GM19467 (cell line): ENCODE measurements at regions not wholly inside any gene's neighbourhood (a gene's known extent, or its start where the extent isn't known, plus 50 kb on each side); places are given as distances from the start of the nearest gene placed in this dataset.
"Not testable (repeated sequence)": the region's sequence is repeated elsewhere in the genome, so short reads cannot be mapped to it uniquely, and the experiment has no call there.

Source experiments
- ATAC-seq: cut with Tn5 transposase; IDR thresholded peaks from one replicate; pipeline ENCODE4 v1.9.1; 2021; ENCODE audit warnings: mild to moderate bottlenecking, moderate library complexity; ENCODE audit not compliant: unreplicated experiment

DNA sequence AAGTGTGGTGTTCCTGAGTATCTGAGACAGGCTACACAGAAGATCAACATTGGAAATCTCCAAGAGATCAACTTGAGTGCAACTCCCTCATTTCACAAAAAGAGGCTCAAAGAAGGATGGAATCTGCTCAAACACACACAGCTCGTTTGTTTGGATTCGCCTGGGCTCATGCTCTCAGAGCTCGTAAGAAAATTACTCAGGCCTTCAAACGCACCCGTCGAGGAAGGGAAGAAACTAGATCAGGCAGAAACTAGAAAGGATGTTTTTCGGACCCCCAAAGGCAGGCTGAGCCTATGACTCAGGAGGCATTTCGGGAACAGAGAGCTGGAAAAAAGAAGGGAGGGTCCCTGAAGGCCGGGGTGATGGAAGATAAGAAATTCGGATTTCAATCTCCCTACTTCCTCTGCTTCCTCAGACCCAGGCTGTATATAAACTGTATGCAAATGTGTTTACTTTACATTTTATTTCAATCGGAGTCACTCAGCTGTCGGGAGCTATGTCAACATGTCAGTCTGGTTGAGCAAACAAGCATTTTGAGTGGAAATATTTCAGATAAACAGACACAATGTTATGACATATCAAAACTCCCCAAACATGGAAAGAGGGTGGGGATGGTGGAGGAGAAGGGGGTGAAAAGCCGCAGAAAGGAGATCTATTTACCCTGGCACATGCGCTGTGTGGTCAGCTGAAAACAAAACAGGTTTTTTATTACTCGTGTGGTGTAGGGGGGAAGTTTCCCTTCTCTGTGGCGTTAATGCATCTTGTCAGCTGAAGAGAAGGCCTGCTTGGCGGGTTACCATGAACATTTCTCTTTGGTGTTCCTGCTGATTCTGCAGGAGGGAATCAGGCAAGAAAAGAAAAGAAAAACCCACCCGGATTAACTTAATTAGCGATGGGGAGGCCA, 129.1 kb upstream of the TBX3 start:
- ATAC-seq: no peak

DNA sequence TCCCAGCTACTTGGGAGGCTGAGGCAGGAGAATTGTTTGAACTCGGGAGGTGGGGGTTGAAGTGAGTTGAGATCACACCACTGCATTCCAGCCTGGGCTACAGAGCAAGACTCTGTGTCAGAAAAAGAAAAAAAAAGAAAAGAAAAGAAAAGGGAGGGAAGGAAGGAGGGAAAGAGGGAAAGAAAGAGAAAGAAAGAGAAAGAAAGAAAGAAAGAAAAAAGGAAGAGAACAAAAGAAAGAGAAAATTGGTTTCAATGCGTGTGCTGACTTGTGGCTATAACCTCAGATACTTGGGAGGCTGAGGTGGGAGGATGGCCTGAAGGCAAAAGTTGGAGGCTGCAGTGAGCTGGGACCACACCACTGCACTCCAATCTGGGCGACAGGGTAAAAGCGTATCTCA, 128.4 kb upstream of the TBX3 start:
- no peak for ATAC-seq

GRCh38 chr12:114809097-114809496, 125.1 kb upstream of the TBX3 start:
- ATAC-seq: no peak

DNA sequence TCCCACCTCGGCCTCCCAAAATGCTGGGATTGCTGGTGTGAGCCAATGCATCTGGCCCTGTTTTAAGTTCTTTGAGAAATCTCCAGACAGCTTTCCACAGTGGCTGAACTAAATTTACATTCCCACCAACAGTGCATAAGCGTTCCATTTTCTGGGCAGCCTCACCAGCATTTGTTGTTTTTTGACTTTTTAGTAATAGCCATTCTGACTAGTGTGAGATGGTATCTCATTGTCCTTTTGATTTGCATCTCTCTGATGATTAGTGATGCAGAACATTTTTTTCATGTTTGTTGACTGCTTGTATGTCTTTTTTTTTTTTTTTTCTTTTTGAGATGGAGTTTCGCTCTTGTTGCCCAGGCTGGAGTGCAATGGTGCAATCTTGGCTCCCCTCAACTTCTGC, 117.4 kb upstream of the TBX3 start:
- not testable (repeated sequence) for ATAC-seq

DNA sequence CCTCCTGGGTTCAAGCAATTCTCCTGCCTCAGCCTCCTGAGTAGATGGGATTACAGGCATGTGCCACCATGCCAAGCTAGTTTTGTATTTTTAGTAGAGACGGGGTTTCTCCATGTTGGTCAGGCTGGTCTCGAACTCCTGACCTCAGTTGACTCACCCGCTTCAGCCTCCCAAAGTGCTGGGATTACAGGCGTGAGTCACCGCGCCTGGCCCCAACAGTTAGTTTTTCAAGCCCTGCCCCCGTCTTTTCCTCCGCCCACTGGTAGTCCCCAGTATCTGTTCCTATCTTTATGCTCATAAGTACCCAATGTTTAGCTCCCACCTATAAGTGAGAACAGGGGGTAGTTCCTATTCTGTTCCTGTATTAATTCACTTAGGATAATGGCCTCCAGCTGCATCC, 116.6 kb upstream of the TBX3 start:
- ATAC-seq: not testable (repeated sequence)

DNA sequence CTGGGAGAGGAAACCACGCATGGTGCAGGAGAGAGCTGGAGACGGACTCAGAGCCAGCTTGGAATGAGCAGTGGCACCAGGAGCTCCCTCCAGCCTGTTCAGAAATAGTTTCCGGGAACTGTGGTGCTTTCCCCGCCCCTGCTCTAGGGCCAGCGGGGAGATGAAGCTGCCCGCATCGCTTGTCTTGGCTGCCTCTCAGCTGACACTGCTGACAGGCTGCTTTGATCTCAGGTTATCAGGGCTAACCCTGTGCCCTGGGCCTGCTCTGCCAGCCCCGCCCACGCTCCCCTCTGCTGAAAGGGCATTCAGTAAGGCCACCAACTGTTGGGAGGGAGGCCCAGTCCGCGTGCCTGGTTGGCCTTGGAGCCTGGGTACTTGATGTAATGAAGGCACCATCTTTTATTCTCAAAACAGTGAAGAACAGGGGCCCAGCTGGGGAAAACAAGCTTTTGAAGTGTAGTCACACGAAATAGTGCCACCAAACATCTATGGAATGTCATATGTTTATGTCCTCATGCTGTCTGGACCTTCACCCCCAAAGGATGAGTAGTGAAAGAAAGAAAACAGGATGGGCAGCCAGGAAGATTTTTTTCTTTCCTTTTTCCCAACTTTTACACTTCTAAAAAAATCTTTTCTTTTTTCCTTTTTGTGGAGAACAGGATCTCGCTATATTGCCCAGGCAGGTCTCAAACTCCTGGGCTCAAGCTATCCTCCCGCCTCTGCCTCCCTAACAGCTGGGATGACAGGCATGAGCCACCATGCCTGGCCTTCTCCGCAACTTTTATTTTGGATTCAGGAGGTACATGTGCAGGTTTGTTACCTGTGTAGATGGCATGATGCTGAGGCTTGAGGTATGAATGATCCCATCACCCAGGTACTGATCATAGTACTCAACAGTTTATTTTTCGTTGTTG, 115.9 kb upstream of the TBX3 start:
- ATAC-seq: no peak

DNA sequence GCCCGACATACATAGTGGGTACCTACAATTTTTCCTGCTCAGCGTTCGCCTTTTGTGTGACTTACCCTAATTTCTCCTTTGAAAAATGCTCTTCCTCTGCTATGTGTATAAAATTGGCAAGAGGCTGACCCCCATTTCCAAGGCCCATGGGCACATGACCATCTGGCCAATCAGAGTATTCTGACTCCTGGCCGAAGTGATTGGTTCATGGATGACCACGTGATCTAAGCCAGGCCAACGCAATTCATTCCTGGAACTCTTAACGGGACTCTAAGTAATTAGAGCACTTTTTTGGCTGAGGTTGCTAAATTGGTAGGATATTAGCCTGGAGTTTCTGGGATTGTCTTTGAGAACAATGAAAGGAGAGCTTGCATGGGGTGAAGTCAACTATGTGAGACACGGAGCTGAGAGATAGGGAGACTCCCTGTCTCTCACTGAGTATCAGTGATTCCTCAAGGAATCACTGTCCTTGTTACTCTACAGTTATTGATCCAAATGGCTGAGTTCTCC, 110.1 kb upstream of the TBX3 start:
- no peak for ATAC-seq

GRCh38 chr12:114790276-114790675, 106.3 kb upstream of the TBX3 start:
- no peak for ATAC-seq

DNA sequence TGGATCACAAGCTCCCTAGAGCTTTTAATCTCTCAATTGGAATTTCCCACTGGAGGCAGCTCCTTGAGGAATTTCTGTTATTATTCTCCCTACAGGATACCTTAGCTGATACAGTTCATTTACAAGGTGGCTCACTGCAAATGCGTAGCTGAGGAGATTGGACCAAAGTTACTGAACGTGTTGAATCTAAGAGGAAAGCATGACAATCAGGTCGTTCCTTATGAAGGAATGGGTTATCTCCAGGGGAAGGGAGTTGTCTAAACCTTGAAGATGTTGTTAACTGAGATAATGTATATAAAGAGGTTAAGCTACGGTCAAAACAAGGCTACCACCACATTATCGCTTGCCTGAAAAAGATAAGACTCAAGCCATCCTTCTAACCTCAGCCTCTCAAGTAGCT, 105.8 kb upstream of the TBX3 start:
- ATAC-seq: no peak

DNA sequence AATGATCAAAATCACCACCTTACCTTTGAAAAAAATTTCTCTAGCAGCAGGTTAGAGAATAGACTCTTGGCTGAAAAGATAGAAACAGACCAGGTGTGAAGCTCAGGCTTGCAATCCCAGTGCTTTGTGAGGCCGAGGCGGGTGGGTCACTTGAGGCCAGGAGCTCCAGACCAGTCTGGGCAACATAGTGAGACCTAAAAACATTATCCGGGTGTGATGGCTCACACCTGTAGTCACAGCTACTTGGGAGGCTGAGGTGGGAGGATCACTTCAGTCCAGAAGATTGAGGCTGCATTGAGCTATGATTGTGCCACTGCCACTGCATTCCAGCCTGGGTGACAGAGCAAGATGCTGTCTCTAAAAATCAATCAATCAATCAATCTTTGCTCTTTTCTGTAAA, 105.3 kb upstream of the TBX3 start:
- ATAC-seq: no peak

DNA sequence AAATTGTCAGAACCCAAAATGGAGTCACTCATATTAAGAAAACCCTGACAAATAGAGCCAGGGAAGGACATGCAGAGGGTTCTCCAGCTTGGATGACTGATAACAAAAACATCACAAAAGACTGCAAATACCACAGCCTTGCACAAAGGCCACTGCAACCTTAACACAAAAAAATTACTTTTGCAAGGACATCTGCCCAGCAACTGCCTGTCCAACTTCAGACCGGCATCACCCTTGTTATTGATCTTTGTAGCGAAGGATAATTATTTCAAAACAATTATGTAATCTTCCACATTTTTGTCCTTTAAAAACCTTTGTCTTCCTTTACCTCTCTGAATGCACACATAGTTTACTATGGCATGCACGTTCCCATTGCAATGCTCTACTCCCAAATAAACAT, 100.6 kb upstream of the TBX3 start:
- no peak for ATAC-seq

GRCh38 chr12:114783089-114783618, 99.2 kb upstream of the TBX3 start:
- no peak for ATAC-seq

DNA sequence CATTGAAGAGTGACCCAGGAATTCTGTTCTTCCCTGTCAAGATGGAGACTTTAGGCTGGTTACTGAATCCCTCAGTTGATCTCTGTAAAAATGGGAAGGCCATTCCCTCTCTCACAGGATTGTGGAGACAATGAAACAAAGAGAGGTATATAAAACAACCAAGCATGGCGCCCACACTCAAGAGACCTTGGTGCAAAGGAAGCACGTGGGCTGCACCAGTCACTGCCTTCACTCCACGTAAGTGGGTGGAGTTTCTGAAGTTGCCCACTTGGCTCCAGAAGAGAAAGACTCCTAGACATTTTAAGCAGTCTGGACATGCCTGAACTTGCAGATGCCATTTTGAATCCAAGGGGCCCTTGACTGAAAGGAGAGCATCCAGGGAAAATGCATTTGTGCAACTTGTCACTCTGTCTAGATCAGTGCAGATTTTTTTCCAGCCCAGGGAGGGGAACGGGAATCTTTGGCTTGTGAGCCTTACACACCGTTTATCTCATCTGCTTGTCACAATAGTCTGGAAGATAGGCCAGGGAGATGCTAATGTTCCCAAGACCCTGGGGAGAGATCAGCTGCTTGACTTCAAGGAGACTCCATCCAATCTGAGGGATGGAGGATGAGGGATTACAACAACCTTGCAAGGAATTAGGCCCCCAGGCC, 96.9 kb upstream of the TBX3 start:
- ATAC-seq: no peak

DNA sequence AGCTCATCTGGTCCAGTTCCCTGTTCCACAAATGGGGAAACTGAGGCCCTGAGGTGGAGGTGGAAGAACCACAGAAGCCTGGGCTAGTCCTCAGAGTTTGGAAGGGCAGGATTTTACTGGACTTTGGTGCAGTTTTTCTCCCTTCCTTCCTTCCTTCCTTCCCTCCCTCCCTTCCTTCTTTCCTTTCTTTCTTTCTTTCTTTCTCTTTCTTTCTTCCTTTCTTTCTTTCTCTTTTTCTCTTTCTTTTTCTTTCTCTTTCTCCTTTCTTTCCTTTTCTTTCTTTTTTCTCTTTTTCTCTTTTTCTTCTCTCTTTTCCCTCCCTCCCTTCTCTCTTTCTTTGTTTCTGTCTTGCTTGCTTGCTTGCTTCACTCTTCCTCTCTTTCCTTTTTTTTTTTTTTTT, 95.7 kb upstream of the TBX3 start:
- ATAC-seq: no peak

DNA sequence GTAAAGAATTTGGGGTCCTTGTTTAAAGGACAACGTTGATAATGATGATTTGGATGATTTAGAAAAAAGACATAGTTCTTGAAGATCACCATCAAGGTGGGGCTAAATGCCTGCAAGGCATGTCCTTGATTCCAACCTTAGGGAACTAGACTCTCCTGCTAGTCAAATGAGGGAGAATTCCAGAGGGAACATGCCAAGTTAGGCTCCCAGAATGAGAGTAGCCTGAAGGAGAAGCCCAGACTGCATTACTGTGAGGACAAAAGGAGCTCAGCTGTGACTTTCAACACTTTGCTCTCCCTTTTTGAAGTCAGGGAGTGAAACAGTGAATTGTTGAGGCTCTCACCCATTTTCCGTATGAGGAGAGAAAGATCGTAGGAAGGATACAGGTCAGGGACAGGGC, 95.2 kb upstream of the TBX3 start:
- ATAC-seq: no peak

DNA sequence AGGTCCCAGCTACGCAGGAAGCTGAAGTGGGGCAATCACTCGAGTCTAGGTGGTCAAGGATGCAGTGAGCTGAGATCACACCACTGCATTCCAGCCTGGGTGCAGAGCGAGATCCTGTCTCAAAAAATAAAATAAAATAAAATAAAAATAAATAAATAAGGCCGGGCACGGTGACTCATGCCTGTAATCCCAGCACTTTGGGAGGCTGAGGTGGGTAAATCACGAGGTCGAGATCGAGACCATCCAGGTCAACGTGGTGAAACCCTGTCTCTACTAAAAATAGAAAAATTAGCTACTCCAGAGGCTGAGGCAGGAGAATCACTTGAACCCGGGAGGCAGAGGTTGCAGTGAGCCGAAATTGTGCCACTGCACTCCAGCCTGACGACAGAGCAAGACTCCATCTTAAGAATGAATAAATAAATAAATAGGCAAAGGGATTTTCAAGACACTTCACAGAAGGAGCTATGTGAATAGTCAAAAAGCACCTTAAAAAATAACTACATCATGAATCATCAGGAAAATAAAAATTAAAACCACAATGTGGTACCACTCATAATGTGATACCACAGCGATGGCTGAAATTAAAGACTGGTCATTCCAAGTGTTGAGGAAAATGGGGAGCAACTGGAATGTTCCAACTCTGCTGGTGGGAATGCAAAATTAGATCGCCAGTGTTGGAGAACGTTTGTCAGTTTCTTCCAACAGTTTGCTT, 92.9 kb upstream of the TBX3 start:
- ATAC-seq: no peak

GRCh38 chr12:114774699-114775098, 90.7 kb upstream of the TBX3 start:
- no peak for ATAC-seq

DNA sequence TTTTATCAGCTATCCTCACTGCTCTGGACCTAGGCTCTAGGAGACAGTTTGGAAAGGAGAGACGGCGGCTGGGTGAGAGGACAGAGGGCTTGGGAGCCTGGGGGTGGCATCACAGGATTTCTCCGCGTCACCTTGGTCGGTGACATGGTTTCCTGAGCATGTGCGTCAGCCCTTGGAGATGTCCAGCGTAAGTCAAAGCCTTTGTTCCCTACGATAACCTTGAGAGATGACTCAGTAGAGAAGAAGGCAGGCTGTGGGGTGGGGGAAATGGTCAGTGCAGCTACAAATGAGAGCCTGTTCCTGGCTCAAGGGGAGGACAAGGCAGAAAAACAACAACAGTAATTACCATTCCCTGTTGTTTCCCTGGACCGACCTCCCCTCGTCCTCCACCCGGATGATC, 90.2 kb upstream of the TBX3 start:
- no peak for ATAC-seq

GRCh38 chr12:114770323-114770722, 86.3 kb upstream of the TBX3 start:
- ATAC-seq: no peak

DNA sequence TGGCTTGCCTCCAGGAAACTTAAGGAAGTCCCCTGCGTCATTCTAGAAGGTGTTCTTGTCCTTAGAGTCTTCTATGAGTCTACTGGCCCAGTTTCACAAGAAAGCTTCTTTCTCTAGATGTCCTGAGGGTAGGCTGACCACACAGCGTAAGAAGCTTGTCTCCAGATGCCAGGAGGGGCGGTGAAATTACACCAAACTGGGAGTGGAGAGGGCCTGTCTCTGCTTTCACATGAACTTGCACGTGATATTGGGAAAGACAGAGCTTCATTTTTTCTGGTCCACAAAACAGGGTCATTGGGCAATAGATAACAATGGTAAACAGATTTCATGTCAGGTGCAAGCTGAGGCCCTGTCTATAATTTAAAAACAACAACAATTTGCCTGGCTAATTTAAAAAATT, 85.7 kb upstream of the TBX3 start:
- ATAC-seq: no peak
